Mesenchymal stem cell (in vitro differentiated cells and primary cell): ENCODE measurements at regions not wholly inside any gene's neighbourhood (a gene's known extent, or its start where the extent isn't known, plus 50 kb on each side); places are given as distances from the start of the nearest gene placed in this dataset.

ENCODE experiments used
- DNase-seq: peaks from one replicate; pipeline ENCODE4 v3.0.0-alpha.2; 2013
- H2AFZ ChIP-seq: one replicate; pipeline ENCODE4 v1.6.1; 2013; ENCODE audit warnings: low read depth, mild to moderate bottlenecking, control low read depth, inconsistent platforms, low read length, moderate library complexity
- H2AK5ac ChIP-seq: 2 replicates; pipeline ENCODE4 v1.6.1; 2013; ENCODE audit warnings: low read length, moderate library complexity, mild to moderate bottlenecking, inconsistent platforms; ENCODE audit not compliant: severe bottlenecking
- H2BK120ac ChIP-seq: one replicate; pipeline ENCODE4 v1.6.1; 2013; ENCODE audit warnings: low read depth, mild to moderate bottlenecking, inconsistent platforms, low read length, moderate library complexity
- H2BK12ac ChIP-seq, 2 experiments: one replicate each; pipeline ENCODE4 v1.6.1; 2013; ENCODE audit warnings: inconsistent platforms in 2 of 2, low read length in 2 of 2, mild to moderate bottlenecking in 2 of 2, moderate library complexity in 2 of 2, control low read depth in 1 of 2
- H2BK15ac ChIP-seq: one replicate; pipeline ENCODE4 v1.6.1; 2013; ENCODE audit warnings: mild to moderate bottlenecking, low read depth, inconsistent platforms; ENCODE audit not compliant: poor library complexity, severe bottlenecking
- H2BK5ac ChIP-seq: 2 replicates; pipeline ENCODE4 v1.6.1; 2013; ENCODE audit warnings: low read depth, mild to moderate bottlenecking, low read length, control low read depth, inconsistent platforms; ENCODE audit not compliant: poor library complexity, severe bottlenecking
- H3K14ac ChIP-seq, 2 experiments: one replicate each; pipeline ENCODE4 v1.6.1; 2013; ENCODE audit warnings: inconsistent platforms in 2 of 2, low read length in 2 of 2, control low read depth in 1 of 2, mild to moderate bottlenecking in 1 of 2, moderate library complexity in 1 of 2
- H3K18ac ChIP-seq, 2 experiments: one replicate each; pipeline ENCODE4 v1.6.1; 2013; ENCODE audit warnings: inconsistent platforms in 2 of 2, low read length in 2 of 2, control low read depth in 1 of 2, low read depth in 1 of 2, mild to moderate bottlenecking in 1 of 2
- H3K23ac ChIP-seq, 2 experiments: one replicate each; pipeline ENCODE4 v1.6.1; 2013; ENCODE audit warnings: inconsistent platforms in 2 of 2, low read length in 2 of 2, mild to moderate bottlenecking in 2 of 2, moderate library complexity in 2 of 2, control low read depth in 1 of 2
- H3K27ac ChIP-seq: 2 replicates; pipeline ENCODE4 v1.5.1; 2013; ENCODE audit warnings: mild to moderate bottlenecking, moderate library complexity, low read length, control low read depth, inconsistent platforms; ENCODE audit not compliant: poor library complexity, severe bottlenecking
- H3K27me3 ChIP-seq, 2 experiments: 2 replicates each; pipeline versions ENCODE4 v1.6.1 to v1.7.0; 2013; ENCODE audit warnings: low read length in 2 of 2, mild to moderate bottlenecking in 2 of 2, moderate library complexity in 2 of 2, control low read depth in 1 of 2, inconsistent platforms in 1 of 2; ENCODE audit not compliant: control insufficient read depth in 1 of 2, insufficient read depth in 1 of 2
- H3K36me3 ChIP-seq, 2 experiments: 2 replicates each; pipeline versions ENCODE4 v1.6.1 to v1.7.0; 2013; ENCODE audit warnings: low read length in 2 of 2, control low read depth in 1 of 2, inconsistent platforms in 1 of 2, low read depth in 1 of 2, mild to moderate bottlenecking in 1 of 2; ENCODE audit not compliant: insufficient read depth in 2 of 2, control insufficient read depth in 1 of 2
- H3K4ac ChIP-seq, 2 experiments: one replicate each; pipeline ENCODE4 v1.6.1; 2013; ENCODE audit warnings: inconsistent platforms in 2 of 2, low read length in 2 of 2, mild to moderate bottlenecking in 2 of 2, moderate library complexity in 2 of 2, control low read depth in 1 of 2, low read depth in 1 of 2
- H3K4me1 ChIP-seq: 2 replicates; pipeline ENCODE4 v1.6.1; 2013; ENCODE audit warnings: low read depth, low read length, control low read depth; ENCODE audit not compliant: control insufficient read depth, insufficient read depth
- H3K4me2 ChIP-seq: 2 replicates; pipeline ENCODE4 v1.6.1; 2013; ENCODE audit warnings: low read length, mild to moderate bottlenecking, inconsistent platforms; ENCODE audit not compliant: poor library complexity, severe bottlenecking
- H3K4me3 ChIP-seq, 2 experiments: 2 replicates each; pipeline versions ENCODE4 v1.5.1 to v1.7.0; 2013; ENCODE audit warnings: low read length in 2 of 2, mild to moderate bottlenecking in 2 of 2, control low read depth in 1 of 2, low read depth in 1 of 2; ENCODE audit not compliant: insufficient read depth in 1 of 2
- H3K79me1 ChIP-seq: replicated peaks from 2 replicates; pipeline ENCODE4 v1.6.1; 2013; ENCODE audit warnings: mild to moderate bottlenecking, control low read depth, low read length, inconsistent platforms; ENCODE audit not compliant: poor library complexity, severe bottlenecking
- H3K9ac ChIP-seq: 2 replicates; pipeline ENCODE4 v1.7.0; 2013; ENCODE audit warnings: mild to moderate bottlenecking, low read length, moderate library complexity
- H3K9me3 ChIP-seq: 2 replicates; pipeline ENCODE4 v1.7.0; 2013; ENCODE audit warnings: mild to moderate bottlenecking, low read length; ENCODE audit not compliant: control insufficient read depth
- H4K8ac ChIP-seq: one replicate; pipeline ENCODE4 v1.6.1; 2013; ENCODE audit warnings: inconsistent platforms, mild to moderate bottlenecking, low read length, moderate library complexity
- H4K91ac ChIP-seq: one replicate; pipeline ENCODE4 v1.6.1; 2013; ENCODE audit warnings: mild to moderate bottlenecking, low read length, inconsistent platforms
- WGBS: methylation state at CpG from one replicate; pipeline ENCODE4 v1.1.7; 2013; ENCODE audit warnings: mixed read lengths; 5-methylcytosine and 5-hydroxymethylcytosine counted together

GRCh38 chr5:87775228-87775627, 362.5 kb upstream of the CCNH start:
- no peak overlapping the region for H3K23ac ChIP-seq
- no peak overlapping the region for H2BK12ac ChIP-seq
- H2BK120ac ChIP-seq, result no peak overlapping the region
- H2AK5ac ChIP-seq, result no peak overlapping the region
- no peaks in the 10 kb centered on the region for H3K9me3 ChIP-seq
- H3K36me3 ChIP-seq, result no peaks in the 10 kb centered on the region
- WGBS, result 74% methylated on average over 1 of the region's 2 CpGs
- H3K14ac ChIP-seq, result no peak overlapping the region
- H4K91ac ChIP-seq, result no peak overlapping the region
- H3K9ac ChIP-seq, result peak overlapping the region; percentile 31
- H3K4me1 ChIP-seq, result no peaks in the 10 kb centered on the region
- H3K4ac ChIP-seq, result no peak overlapping the region
- H3K27me3 ChIP-seq, result peaks cover 0 to 9% of the 10 kb centered on the region in 2 experiments
- no peak overlapping the region for H3K4me3 ChIP-seq
- H3K4me2 ChIP-seq, result no peak overlapping the region
- no peak overlapping the region for H3K18ac ChIP-seq
- no peak for DNase-seq
- H3K79me1 ChIP-seq, result no peaks in the 10 kb centered on the region
- H3K27ac ChIP-seq, result no peak overlapping the region
- no peak overlapping the region for H2BK5ac ChIP-seq
- H2BK15ac ChIP-seq, result no peak overlapping the region
- no peak overlapping the region for H4K8ac ChIP-seq
- no peak overlapping the region for H2AFZ ChIP-seq

- Histone ChIP-seq H3K36me3 (no peaks in the 10 kb centered on the region), H2BK12ac (no peak overlapping the region), H3K18ac (no peak overlapping the region), H2BK15ac (no peak overlapping the region), H3K79me1 (no peaks in the 10 kb centered on the region), H3K9ac (no peak overlapping the region), H3K27ac (no peak overlapping the region), H3K9me3 (no peaks in the 10 kb centered on the region), H3K4ac (no peak overlapping the region), H2BK5ac (no peak overlapping the region), H3K4me3 (no peak overlapping the region), H3K4me2 (no peak overlapping the region), H3K23ac (no peak overlapping the region), H3K14ac (no peak overlapping the region), H3K4me1 (no peaks in the 10 kb centered on the region), H3K27me3 (peaks cover 0 to 9% of the 10 kb centered on the region in 2 experiments), H2BK120ac (no peak overlapping the region), H4K8ac (no peak overlapping the region), H2AFZ (no peak overlapping the region), H4K91ac (no peak overlapping the region), H2AK5ac (no peak overlapping the region)
- DNase-seq, result no peak
- 100% methylated on average over 1 of the region's 1 CpG for WGBS
Observed at GRCh38 chr5:87774804-87775203, 362.1 kb upstream of the CCNH start.

GRCh38 chr5:87770601-87771121, 357.9 kb upstream of the CCNH start:
- Histone ChIP-seq H4K91ac (no peak overlapping the region), H3K4ac (no peak overlapping the region), H3K27me3 (peaks cover 0 to 9% of the 10 kb centered on the region in 2 experiments), H2AK5ac (no peak overlapping the region), H3K4me1 (no peaks in the 10 kb centered on the region), H3K4me3 (no peak overlapping the region), H3K9ac (no peak overlapping the region), H3K23ac (no peak overlapping the region), H2BK5ac (no peak overlapping the region), H3K27ac (no peak overlapping the region), H2BK120ac (no peak overlapping the region), H2BK12ac (no peak overlapping the region), H2BK15ac (no peak overlapping the region), H3K4me2 (no peak overlapping the region), H2AFZ (no peak overlapping the region), H3K36me3 (no peaks in the 10 kb centered on the region), H4K8ac (no peak overlapping the region), H3K18ac (no peak overlapping the region), H3K79me1 (no peaks in the 10 kb centered on the region), H3K14ac (no peak overlapping the region), H3K9me3 (no peaks in the 10 kb centered on the region)
- no peak for DNase-seq
- WGBS, result 66% methylated on average over 12 of the region's 16 CpGs

DNA sequence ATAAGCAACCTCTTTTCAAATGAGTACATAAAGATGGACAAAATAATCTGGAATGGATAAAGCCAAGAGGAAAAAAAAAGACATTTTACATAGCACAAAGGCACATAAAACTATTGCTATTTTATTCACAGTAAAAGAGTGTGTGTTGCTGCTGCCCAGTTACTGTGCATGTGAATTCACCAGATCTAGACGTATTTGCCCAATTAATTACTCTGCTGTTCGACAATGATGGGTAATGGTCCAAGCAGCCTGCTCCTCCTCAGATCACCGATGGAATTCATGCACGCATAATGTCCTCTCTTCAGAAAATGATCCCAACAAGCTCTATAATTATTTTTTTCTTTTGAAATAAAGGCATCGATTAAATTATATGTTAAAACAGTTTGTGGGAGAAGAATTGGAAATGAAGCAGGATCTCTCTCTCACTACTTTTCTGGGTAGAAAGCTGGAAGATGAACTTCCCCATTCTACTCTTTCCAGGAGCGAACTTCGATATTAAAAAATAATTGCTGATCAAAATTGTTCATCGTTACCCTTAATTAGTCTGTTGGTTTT, 357.4 kb upstream of the CCNH start:
- H3K79me1 ChIP-seq, result no peaks in the 10 kb centered on the region
- H3K4ac ChIP-seq, result no peak overlapping the region
- no peak overlapping the region for H3K27ac ChIP-seq
- no peak overlapping the region for H2BK12ac ChIP-seq
- DNase-seq, result no peak
- no peaks in the 10 kb centered on the region for H3K9me3 ChIP-seq
- H3K27me3 ChIP-seq, result peaks cover 0 to 9% of the 10 kb centered on the region in 2 experiments
- no peak overlapping the region for H2AFZ ChIP-seq
- no peak overlapping the region for H4K91ac ChIP-seq
- H2BK120ac ChIP-seq, result no peak overlapping the region
- H3K4me2 ChIP-seq, result no peak overlapping the region
- no peak overlapping the region for H3K14ac ChIP-seq
- H2BK5ac ChIP-seq, result no peak overlapping the region
- H3K23ac ChIP-seq, result no peak overlapping the region
- no peak overlapping the region for H4K8ac ChIP-seq
- H3K18ac ChIP-seq, result no peak overlapping the region
- H3K9ac ChIP-seq, result no peak overlapping the region
- H2AK5ac ChIP-seq, result no peak overlapping the region
- no peak overlapping the region for H3K4me3 ChIP-seq
- no peaks in the 10 kb centered on the region for H3K4me1 ChIP-seq
- WGBS, result 94% methylated on average over 7 of the region's 8 CpGs
- H2BK15ac ChIP-seq, result no peak overlapping the region
- H3K36me3 ChIP-seq, result no peaks in the 10 kb centered on the region
